Body of pancreas (tissue), 4 donors: ENCODE measurements at regions not wholly inside any gene's neighbourhood (a gene's known extent, or its start where the extent isn't known, plus 50 kb on each side); places are given as distances from the start of the nearest gene placed in this dataset.

Experiments
- ATAC-seq: fragments of 150-250 bp; one replicate; pipeline ENCODE4 v1.9.1; 2016
- DNase-seq, 4 donors: peaks; one replicate each; pipeline ENCODE4 v3.0.0-alpha.2; 2019
- H3K27ac ChIP-seq, 4 donors: fragments of 200-600 bp; sonication (generic); 1 replicate in 3 of 4; 2 replicates in 1 of 4; pipeline versions ENCODE4 v1.5.1 to v1.6.1; 2016 to 2019; ENCODE audit warnings: mild to moderate bottlenecking in 1 of 4, mixed read lengths in 1 of 4, moderate library complexity in 1 of 4
- H3K27me3 ChIP-seq, 2 donors: fragments of 200-600 bp; sonication (generic); one replicate each; pipeline ENCODE4 v1.6.0; 2016; ENCODE audit warnings: mild to moderate bottlenecking in 1 of 2
- H3K36me3 ChIP-seq, 2 donors: fragments of 200-600 bp; sonication (generic); replicated peaks in 1 of 2; 2 replicates each; pipeline ENCODE4 v1.5.1; 2016; ENCODE audit warnings: low read depth in 2 of 2; ENCODE audit not compliant: insufficient read depth in 1 of 2
- H3K4me1 ChIP-seq: fragments of 200-600 bp; sonication (generic); one replicate; pipeline ENCODE4 v1.6.0; 2016
- H3K4me3 ChIP-seq, 2 donors: fragments of 200-600 bp; sonication (generic); 1 replicate in 1 of 2; 2 replicates in 1 of 2; pipeline ENCODE4 v1.5.1; 2016 to 2019
- H3K9me3 ChIP-seq, 3 donors: fragments of 200-600 bp; sonication (generic); 1 replicate in 2 of 3; 2 replicates in 1 of 3; pipeline ENCODE4 v1.5.1; 2016
- CTCF ChIP-seq, 7 experiments: fragments of 450-650 bp in 4 of 7; fragments of 200-600 bp in 3 of 7; sonication (generic) in 3 of 7; IDR thresholded peaks; one replicate each; pipeline ENCODE4 v1.5.1; 2016 to 2019; ENCODE audit warnings: antibody characterized with exemption in 7 of 7
- POLR2A ChIP-seq, 3 donors: fragments of 450-650 bp; IDR thresholded peaks; one replicate each; pipeline ENCODE4 v1.6.1; 2016; ENCODE audit warnings: antibody characterized with exemption in 3 of 3, mild to moderate bottlenecking in 2 of 3
- WGBS, 2 donors: methylation state at CpG; one replicate each; pipeline ENCODE4 v1.1.5; 2017; 5-methylcytosine and 5-hydroxymethylcytosine counted together
- intact Hi-C: fragments of 100-400 bp; cut with DNase I; formaldehyde crosslinking; loops from one replicate; pipeline ENCODE4 v1.15.1; 2023

GRCh38 chr15:34652726-34653033, 69.2 kb upstream of the GOLGA8B start:
- Histone ChIP-seq H3K4me3 (no peak overlapping the region), H3K27me3 (no peaks in the 10 kb centered on the region), H3K27ac (no peak overlapping the region), H3K4me1 (peaks cover 24% of the 10 kb centered on the region), H3K36me3 (no peaks in the 10 kb centered on the region), H3K9me3 (no peaks in the 10 kb centered on the region)
- ATAC-seq (peak; percentile 71), DNase-seq (peak in 3 of 4 donors; percentile 12 to 49 (median 30))
- intact Hi-C loops: no loop called here
- TF ChIP-seq CTCF (IDR thresholded peaks at IDR 0.05): no peak
- no peak for TF ChIP-seq POLR2A (IDR thresholded peaks at IDR 0.05)

GRCh38 chr15:34651997-34652725, 68.7 kb upstream of the GOLGA8B start:
- TF ChIP-seq POLR2A (IDR thresholded peaks at IDR 0.05): no peak
- TF ChIP-seq CTCF (IDR thresholded peaks at IDR 0.05): no peak
- no peaks in the 10 kb centered on the region for H3K27me3 ChIP-seq
- H3K9me3 ChIP-seq: no peaks in the 10 kb centered on the region
- no peak overlapping the region for H3K4me3 ChIP-seq
- H3K4me1 ChIP-seq: peaks cover 24% of the 10 kb centered on the region
- 22 to 31% methylated on average over 1 of the region's 1 CpG for WGBS, 2 donors
- peak overlapping the region in 1 of 4 donors; percentile 27 for H3K27ac ChIP-seq
- H3K36me3 ChIP-seq: no peaks in the 10 kb centered on the region
- DNase-seq (peak; percentile 16 to 78 (median 56)), ATAC-seq (peak; percentile 67)
- intact Hi-C loops: no loop called here

GRCh38 chr15:34650177-34650576, 66.7 kb upstream of the GOLGA8B start:
- Histone ChIP-seq H3K36me3 (no peaks in the 10 kb centered on the region), H3K9me3 (no peaks in the 10 kb centered on the region), H3K4me3 (no peak overlapping the region), H3K27me3 (no peaks in the 10 kb centered on the region), H3K27ac (no peak overlapping the region), H3K4me1 (peaks cover 24% of the 10 kb centered on the region)
- ATAC-seq: no peak
- intact Hi-C loops: no loop called here
- TF ChIP-seq CTCF (IDR thresholded peaks at IDR 0.05) (no peak), POLR2A (IDR thresholded peaks at IDR 0.05) (no peak)
- DNase-seq: no peak

GRCh38 chr15:34648294-34648631, 64.8 kb upstream of the GOLGA8B start:
- intact Hi-C loops: no loop called here
- Histone ChIP-seq H3K36me3 (no peaks in the 10 kb centered on the region), H3K27me3 (no peaks in the 10 kb centered on the region), H3K4me3 (no peak overlapping the region), H3K27ac (no peak overlapping the region), H3K9me3 (no peaks in the 10 kb centered on the region), H3K4me1 (peaks cover 24% of the 10 kb centered on the region)
- no peak for TF ChIP-seq CTCF (IDR thresholded peaks at IDR 0.05)
- no peak for TF ChIP-seq POLR2A (IDR thresholded peaks at IDR 0.05)
- WGBS, 2 donors: 77 to 82% methylated on average over 4 of the region's 4 CpGs
- DNase-seq: no peak
- no peak for ATAC-seq

- 71 to 82% methylated on average over 2 of the region's 2 CpGs for whole genome bisulfite sequencing, 2 donors
- DNase-seq (peak; percentile 14 to 56 (median 26)), ATAC-seq (no peak)
- no peaks in the 10 kb centered on the region for H3K27me3 ChIP-seq
- no peaks in the 10 kb centered on the region for H3K36me3 ChIP-seq
- no peak overlapping the region for H3K27ac ChIP-seq
- peaks cover 24% of the 10 kb centered on the region for H3K4me1 ChIP-seq
- H3K4me3 ChIP-seq: no peak overlapping the region
- no peaks in the 10 kb centered on the region for H3K9me3 ChIP-seq
- no peak for TF ChIP-seq POLR2A (IDR thresholded peaks at IDR 0.05)
- intact Hi-C loops: no loop called here
These were observed 64.3 kb upstream of the GOLGA8B start for GRCh38 chr15:34647569-34648293.
